AG09309 (cell line): ENCODE measurements at regions not wholly inside any gene's neighbourhood (a gene's known extent, or its start where the extent isn't known, plus 50 kb on each side); places are given as distances from the start of the nearest gene placed in this dataset.

ENCODE experiments used
- DNase-seq: peaks from one replicate; pipeline ENCODE4 v3.0.0-alpha.2; 2010; ENCODE audit warnings: low read depth
- H3K4me3 ChIP-seq: 2 replicates; pipeline ENCODE4 v1.5.1; 2011; ENCODE audit warnings: mild to moderate bottlenecking, low read depth, low read length, moderate library complexity; ENCODE audit not compliant: control insufficient read depth
- TF ChIP-seq, protein P1 (sequence below): IDR thresholded peaks from 2 replicates; pipeline ENCODE4 v1.5.1; 2011; ENCODE audit warnings: mild to moderate bottlenecking, low read depth, low read length, inconsistent platforms; ENCODE audit not compliant: insufficient read depth, control insufficient read depth; ENCODE audit errors: missing control alignments

DNA sequence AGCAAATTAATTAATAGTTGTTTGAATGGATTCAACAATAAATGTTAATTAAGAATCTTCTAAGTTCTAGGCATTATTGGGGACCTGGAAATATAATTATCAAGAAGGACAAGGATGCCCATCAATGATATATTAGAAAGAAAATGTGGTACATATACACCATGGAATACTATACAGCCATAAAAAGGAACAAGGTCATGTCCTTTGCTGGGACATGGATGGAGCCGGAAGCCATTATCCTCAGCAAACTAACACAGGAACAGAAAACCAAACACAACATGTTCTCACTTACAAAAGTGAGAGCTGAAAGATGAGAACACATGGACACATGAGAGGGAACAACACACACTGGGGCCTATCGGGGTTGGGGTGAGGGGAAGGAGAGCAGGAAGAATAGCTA is 141.4 kb upstream of the JUN start:
- TF ChIP-seq, protein P1, sequence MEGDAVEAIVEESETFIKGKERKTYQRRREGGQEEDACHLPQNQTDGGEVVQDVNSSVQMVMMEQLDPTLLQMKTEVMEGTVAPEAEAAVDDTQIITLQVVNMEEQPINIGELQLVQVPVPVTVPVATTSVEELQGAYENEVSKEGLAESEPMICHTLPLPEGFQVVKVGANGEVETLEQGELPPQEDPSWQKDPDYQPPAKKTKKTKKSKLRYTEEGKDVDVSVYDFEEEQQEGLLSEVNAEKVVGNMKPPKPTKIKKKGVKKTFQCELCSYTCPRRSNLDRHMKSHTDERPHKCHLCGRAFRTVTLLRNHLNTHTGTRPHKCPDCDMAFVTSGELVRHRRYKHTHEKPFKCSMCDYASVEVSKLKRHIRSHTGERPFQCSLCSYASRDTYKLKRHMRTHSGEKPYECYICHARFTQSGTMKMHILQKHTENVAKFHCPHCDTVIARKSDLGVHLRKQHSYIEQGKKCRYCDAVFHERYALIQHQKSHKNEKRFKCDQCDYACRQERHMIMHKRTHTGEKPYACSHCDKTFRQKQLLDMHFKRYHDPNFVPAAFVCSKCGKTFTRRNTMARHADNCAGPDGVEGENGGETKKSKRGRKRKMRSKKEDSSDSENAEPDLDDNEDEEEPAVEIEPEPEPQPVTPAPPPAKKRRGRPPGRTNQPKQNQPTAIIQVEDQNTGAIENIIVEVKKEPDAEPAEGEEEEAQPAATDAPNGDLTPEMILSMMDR: no peak
- H3K4me3 ChIP-seq: no peak overlapping the region
- no peak for DNase-seq

DNA sequence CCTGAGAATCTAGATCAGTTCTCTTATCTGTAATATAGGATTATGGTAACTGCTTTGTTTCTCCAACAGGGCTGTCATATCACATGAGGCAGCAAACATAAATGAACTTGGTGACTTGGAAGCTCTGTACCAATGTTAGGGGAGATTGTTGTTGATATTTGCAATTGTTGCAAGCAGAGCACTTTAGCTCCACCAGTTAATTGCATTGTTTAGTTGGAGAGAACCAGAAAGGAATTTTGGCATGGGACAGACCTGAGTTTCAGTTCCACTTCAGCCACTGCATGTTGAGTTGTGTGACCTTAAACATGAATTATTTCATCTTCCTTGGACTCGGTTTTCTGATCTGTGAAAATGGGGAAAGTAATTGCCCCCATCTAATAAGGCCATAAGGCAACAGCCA is 142.3 kb upstream of the JUN start:
- TF ChIP-seq, protein P1: no peak
- DNase-seq: no peak
- no peak overlapping the region for H3K4me3 ChIP-seq

DNA sequence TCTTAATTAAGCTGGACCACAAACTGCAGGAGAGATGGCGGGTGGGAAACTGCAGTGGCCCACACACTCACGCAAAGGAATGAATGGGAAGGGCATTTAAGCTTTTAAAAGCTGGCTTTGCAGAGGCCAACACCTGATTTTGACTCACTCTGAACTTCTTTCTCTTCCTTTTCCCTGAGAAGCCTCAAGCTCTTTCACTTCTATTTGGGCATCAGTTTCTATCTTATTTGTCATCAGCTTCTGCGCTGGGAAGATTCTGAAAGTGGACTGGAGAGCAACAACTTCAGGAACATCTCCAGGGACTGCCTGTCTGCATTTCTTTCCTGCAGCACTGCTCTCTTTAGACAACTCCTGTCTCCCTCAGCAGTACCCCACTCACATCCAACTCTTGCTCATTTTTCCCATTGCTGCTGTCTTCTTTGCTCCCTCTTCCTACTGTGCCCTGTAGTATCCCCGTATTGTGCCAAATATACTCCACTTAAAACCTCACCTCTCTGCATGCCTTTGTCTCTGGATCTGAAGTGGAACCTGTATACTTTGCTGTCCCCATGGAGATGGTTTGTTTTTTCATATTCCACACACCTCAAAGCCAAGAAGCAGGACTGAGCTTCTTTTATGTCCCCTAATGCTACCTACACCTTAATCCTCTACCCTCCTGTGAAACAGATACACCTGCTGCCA is 143.3 kb upstream of the JUN start:
- no peak overlapping the region for H3K4me3 ChIP-seq
- DNase-seq: no peak
- TF ChIP-seq, protein P1: no peak

DNA sequence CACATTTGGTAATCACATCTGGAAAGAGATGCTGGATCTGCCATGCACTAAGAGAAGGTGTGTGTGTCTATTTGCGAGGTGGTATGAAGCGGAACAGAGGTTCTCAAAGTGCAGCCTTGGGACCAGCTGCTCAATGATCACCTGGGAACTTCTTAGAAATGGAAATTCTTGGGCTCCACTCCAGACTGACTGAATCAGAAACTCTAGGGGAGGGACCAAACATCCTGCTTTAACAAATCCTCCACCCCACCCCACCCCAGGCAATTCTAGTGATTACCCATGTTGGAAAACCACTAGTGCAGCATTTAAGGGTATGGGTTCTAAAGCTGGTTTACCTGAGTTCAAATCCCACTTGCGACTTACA is 143.9 kb upstream of the JUN start:
- DNase-seq: no peak
- TF ChIP-seq, protein P1: no peak
- no peak overlapping the region for H3K4me3 ChIP-seq

DNA sequence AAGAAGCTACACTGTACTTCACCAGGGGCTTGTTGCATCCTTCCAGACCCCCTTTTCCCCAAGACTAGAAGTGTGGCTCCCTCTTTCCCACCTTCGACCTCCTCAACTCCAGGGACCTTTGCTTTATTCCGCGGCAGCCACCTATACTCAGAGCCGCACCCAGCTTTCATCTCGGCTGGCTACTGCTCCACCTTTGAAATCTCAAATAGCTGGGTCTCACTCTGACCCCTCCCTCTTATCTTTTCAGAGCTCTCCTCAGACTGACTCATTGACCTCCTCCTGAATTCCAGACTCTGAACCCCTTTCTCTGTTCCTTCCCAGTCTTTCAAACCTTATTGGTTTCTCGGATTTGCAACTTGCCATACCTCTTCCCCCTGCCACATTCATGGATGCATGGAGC is 144.7 kb upstream of the JUN start:
- no peak for DNase-seq
- TF ChIP-seq, protein P1: no peak
- H3K4me3 ChIP-seq: no peak overlapping the region

DNA sequence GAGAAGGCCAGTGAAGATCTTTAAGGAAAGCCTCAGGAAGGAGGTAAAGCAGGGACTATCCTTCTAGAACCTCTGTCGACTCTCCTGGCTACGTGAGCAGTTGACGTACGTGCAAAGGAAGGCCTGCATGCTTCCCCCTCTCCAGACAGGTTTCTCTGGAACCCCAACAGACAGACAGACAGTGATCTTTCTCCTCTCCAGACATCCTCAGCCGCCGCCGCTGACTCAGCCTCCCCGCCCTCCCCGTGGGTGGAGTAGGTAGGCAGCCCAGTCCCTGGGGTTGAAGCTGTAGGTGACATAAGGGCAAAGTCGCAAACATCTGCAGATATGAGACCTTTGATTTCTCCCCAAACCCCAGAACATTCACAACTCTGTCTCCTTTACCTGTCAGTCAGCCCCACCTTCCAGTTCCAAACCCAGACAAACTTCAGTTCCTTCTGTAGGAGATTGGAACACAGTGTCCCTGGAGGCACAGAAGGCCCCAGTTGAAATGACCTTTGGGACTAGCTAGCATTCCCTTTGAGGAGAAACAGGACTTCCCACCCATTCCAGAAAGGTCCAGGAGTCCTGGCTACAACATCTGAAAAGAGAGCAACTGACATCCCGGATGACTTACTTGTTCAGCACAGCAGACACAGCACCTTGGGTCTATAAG is 146.0 kb upstream of the JUN start:
- DNase-seq: no peak
- TF ChIP-seq, protein P1: no peak
- H3K4me3 ChIP-seq: no peak overlapping the region
